ENCODE measurements at regions not wholly inside any gene's neighbourhood (a gene's known extent, or its start where the extent isn't known, plus 50 kb on each side); places are given as distances from the start of the nearest gene placed in this dataset.
"Not testable (repeated sequence)": the region's sequence is repeated elsewhere in the genome, so short reads cannot be mapped to it uniquely, and the experiment has no call there.

GRCh38 chrX:112380541-112381278 is 298.1 kb upstream of the TRPC5 start:
- intact Hi-C loops (cut with DNase I), result no loop called here
- DNase-seq, result no peak

GRCh38 chrX:112377481-112377880 is 294.9 kb upstream of the TRPC5 start:
- ATAC-seq (ENCODE audit: poor library complexity) (no peak), DNase-seq (no peak)
- intact Hi-C loops (cut with DNase I), result no loop called here

More at GRCh38 chrX:112380541-112381278, 298.1 kb upstream of the TRPC5 start:
- no peak for ATAC-seq (ENCODE audit: poor library complexity)

- ATAC-seq (ENCODE audit: poor library complexity) (no peak), DNase-seq (no peak)
- intact Hi-C loops (cut with DNase I), result no loop called here
Measured at GRCh38 chrX:112368371-112368770, 285.8 kb upstream of the TRPC5 start.

GRCh38 chrX:112367065-112367464 is 284.5 kb upstream of the TRPC5 start:
- DNase-seq (no peak), ATAC-seq (ENCODE audit: poor library complexity) (no peak)
- intact Hi-C loops (cut with DNase I), result no loop called here

GRCh38 chrX:112359906-112360305 is 277.3 kb upstream of the TRPC5 start:
- ATAC-seq (ENCODE audit: poor library complexity) (no peak), DNase-seq (no peak)
- intact Hi-C loops (cut with DNase I), result no loop called here

- DNase-seq, result no peak
- intact Hi-C loops (cut with DNase I), result no loop called here
Measured at GRCh38 chrX:112355931-112356330, 273.4 kb upstream of the TRPC5 start.

GRCh38 chrX:112341598-112341997 is 259.0 kb upstream of the TRPC5 start:
- DNase-seq, result no peak
- no peak for ATAC-seq (ENCODE audit: poor library complexity)
- intact Hi-C loops (cut with DNase I), result no loop called here

More at GRCh38 chrX:112355931-112356330, 273.4 kb upstream of the TRPC5 start:
- ATAC-seq (ENCODE audit: poor library complexity), result no peak

- intact Hi-C loops (cut with DNase I), result no loop called here
- no peak for ATAC-seq (ENCODE audit: poor library complexity)
- DNase-seq, result no peak
Measured at GRCh38 chrX:112313201-112313600, 230.6 kb upstream of the TRPC5 start.

- intact Hi-C loops (cut with DNase I), result no loop called here
- ATAC-seq (ENCODE audit: poor library complexity) (no peak), DNase-seq (no peak)
Measured at GRCh38 chrX:112306027-112306426, 223.5 kb upstream of the TRPC5 start.

GRCh38 chrX:112279940-112280339 is 197.4 kb upstream of the TRPC5 start:
- DNase-seq (no peak), ATAC-seq (ENCODE audit: poor library complexity) (no peak)
- intact Hi-C loops (cut with DNase I), result no loop called here

- ATAC-seq (ENCODE audit: poor library complexity), result no peak
- no peak for DNase-seq
- intact Hi-C loops (cut with DNase I), result no loop called here
Measured at GRCh38 chrX:112270991-112271390, 188.4 kb upstream of the TRPC5 start.

- intact Hi-C loops (cut with DNase I), result no loop called here
- DNase-seq, result no peak
- no peak for ATAC-seq (ENCODE audit: poor library complexity)
Measured at GRCh38 chrX:112266136-112266535, 183.6 kb upstream of the TRPC5 start.

GRCh38 chrX:112259375-112259774 is 176.8 kb upstream of the TRPC5 start:
- ATAC-seq (ENCODE audit: poor library complexity), result no peak
- intact Hi-C loops (cut with DNase I), result no loop called here
- no peak for DNase-seq

- DNase-seq (no peak), ATAC-seq (ENCODE audit: poor library complexity) (no peak)
- intact Hi-C loops (cut with DNase I), result no loop called here
Measured at GRCh38 chrX:112254896-112255295, 172.3 kb upstream of the TRPC5 start.

- no peak for ATAC-seq (ENCODE audit: poor library complexity)
- no peak for DNase-seq
- intact Hi-C loops (cut with DNase I), result no loop called here
Measured at GRCh38 chrX:112247714-112248113, 165.1 kb upstream of the TRPC5 start.

- DNase-seq (no peak), ATAC-seq (ENCODE audit: poor library complexity) (no peak)
- intact Hi-C loops (cut with DNase I), result no loop called here
Measured at GRCh38 chrX:112235547-112235946, 153.0 kb upstream of the TRPC5 start.

GRCh38 chrX:112233164-112233563 is 150.6 kb upstream of the TRPC5 start:
- ATAC-seq (ENCODE audit: poor library complexity) (no peak), DNase-seq (no peak)
- intact Hi-C loops (cut with DNase I), result no loop called here

- DNase-seq; intact Hi-C loops (cut with DNase I); ATAC-seq (ENCODE audit: poor library complexity): not testable (repeated sequence)
Measured at GRCh38 chrX:112226795-112227194, 144.2 kb upstream of the TRPC5 start.

GRCh38 chrX:112223391-112223790 is 140.8 kb upstream of the TRPC5 start:
- ATAC-seq (ENCODE audit: poor library complexity) (no peak), DNase-seq (no peak)
- intact Hi-C loops (cut with DNase I), result no loop called here

- DNase-seq, result no peak
- no peak for ATAC-seq (ENCODE audit: poor library complexity)
- intact Hi-C loops (cut with DNase I), result no loop called here
Measured at GRCh38 chrX:112218388-112218787, 135.8 kb upstream of the TRPC5 start.

GRCh38 chrX:112211459-112211858 is 128.9 kb upstream of the TRPC5 start:
- DNase-seq, result no peak

More at GRCh38 chrX:112211459-112211858, 128.9 kb upstream of the TRPC5 start:
- ATAC-seq (ENCODE audit: poor library complexity), result no peak
- intact Hi-C loops (cut with DNase I), result no loop called here
